A204.1 (cell line): ENCODE measurements at regions not wholly inside any gene's neighbourhood (a gene's known extent, or its start where the extent isn't known, plus 50 kb on each side); places are given as distances from the start of the nearest gene placed in this dataset.
"Not testable (repeated sequence)": the region's sequence is repeated elsewhere in the genome, so short reads cannot be mapped to it uniquely, and the experiment has no call there.

Experiments
- FAIRE-seq: peaks from 2 replicates; lab custom pipeline; 2012; peaks lifted over from hg19 to GRCh38; lab: Jason Lieb, UNC

DNA sequence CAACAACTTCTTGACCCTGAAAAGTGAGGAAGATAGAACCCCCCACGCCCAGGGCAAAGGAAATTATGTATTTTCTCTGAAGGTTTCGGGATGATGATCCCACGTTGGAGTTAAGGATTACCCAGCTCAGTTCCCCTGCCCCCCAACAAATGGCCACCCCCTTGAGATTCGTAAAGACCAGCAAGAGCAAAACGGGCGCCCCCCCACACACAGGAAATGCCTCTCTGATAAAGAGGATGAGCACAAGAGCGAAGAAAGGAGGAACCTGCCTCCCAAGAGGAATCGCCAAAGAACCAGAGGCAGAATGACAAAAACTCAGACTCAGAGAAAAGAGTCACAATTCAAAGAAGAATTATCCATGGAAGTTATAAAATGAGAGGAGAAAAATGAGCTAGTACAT, 576.9 kb downstream of the MATN1 start:
- no peak for FAIRE-seq

GRCh38 chr1:30145723-30146303, 577.6 kb downstream of the MATN1 start:
- no peak for FAIRE-seq

GRCh38 chr1:30144831-30145230, 578.6 kb downstream of the MATN1 start:
- FAIRE-seq: no peak

- FAIRE-seq: no peak
These were observed 579.9 kb downstream of the MATN1 start for GRCh38 chr1:30143517-30143916.

GRCh38 chr1:30140566-30140965, 582.8 kb downstream of the MATN1 start:
- no peak for FAIRE-seq

DNA sequence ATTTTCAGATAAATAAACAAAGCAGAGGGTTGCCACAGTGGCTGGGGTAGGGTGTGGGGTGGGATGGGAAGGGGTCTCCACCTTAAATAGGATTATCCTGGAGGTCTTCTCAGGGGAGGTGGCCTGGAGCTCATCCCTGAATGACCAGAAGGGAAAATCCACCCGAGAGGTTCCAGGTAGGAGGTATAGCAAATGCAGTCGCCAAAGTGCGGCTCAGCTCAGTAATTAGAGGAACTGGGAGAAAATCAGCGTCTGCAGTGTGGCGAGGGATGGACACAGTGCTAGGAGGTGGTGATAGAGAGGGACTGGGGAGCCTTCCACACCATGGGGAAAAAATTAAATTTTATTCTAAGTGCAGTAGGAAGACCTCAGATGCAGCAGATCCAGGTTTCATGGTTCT, 584.5 kb downstream of the MATN1 start:
- FAIRE-seq: no peak

DNA sequence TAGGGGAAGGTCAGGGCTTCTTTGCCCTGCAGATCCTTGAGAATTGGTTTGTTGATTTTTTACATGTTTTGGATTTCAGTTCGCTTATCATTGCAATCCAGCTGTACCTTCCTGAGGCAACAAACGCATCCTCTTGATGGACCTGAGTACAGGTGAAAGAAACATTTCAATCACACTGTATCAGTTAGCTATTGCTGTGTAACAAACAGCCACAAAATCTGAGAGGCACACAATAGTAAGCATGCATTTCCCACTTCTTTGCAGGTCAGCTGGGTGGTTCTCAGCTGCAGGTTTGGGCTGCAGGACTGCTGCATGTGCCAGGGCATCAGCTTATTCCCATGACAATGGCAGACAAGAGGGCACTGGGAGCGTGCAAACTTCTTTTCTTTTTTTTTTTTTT, 586.4 kb downstream of the MATN1 start:
- no peak for FAIRE-seq

- no peak for FAIRE-seq
These were observed 587.7 kb downstream of the MATN1 start for GRCh38 chr1:30135698-30136097.

DNA sequence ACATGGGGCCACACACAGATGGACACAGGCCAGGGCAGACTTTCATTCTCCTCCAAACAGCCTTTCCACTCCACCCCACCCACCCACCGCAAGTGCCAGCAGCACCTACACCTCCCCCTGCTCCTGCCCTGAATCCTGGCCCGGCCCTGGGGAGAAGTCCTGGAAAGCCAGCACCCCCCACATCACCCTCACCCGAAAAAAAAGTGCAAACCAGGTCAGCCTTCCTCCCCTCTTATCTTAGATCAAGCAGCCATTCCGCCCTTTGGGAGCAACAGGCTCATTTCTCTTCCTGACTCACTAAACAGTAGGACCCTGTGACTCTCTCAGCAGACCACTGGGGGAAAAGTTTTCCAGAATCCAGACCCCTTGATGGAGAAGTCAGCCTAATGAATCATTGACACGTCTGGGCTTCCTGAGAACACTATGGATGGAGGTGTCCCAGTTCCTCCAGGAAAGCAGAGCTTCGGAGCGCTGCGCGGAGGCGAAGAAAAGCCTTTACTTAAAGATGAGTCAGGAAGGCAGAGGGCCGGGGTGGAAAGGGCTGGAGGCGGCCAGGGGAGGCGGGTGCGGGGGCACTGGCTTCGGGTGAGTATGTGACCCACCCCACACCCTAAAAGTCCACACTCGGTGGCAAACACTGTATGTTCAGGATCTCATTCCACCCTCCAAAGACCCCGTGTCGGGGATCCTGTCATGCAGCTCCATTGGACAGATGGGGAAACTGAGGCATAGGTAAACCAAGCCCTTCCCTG, 588.7 kb downstream of the MATN1 start:
- no peak for FAIRE-seq

- no peak for FAIRE-seq
These were observed 589.9 kb downstream of the MATN1 start for GRCh38 chr1:30133414-30134055.

DNA sequence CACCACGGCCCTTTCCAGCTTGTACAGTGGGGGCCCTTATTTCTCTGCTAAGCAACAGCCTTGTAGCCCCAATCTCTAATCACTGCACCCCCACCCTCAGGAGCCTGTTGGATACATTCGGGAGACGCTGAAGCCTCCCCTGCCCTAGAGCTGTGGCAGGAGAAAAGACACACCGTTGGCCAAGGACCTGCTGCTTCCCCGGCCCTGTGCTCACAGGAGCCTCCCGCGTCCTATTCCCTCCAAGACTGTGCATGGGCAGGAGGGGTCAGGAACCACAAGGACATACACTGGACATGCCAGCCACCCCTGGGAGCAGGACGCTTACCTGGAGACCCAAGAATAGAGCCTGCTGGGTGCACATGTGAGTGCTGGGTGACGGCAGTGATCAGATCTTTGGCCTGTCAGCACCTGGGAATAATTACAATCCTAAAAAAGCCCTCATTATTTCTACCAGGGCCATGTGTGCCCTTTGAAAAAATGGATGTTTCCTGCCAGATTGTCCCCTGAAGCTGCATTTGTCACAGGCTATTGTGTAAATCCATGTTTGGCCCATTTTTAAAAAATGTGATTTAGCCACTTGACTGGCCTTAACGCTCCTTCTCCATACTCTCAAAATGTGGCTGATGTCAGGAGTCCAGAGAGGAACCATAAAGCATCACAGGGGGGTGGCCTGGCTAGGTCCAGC, 590.6 kb downstream of the MATN1 start:
- no peak for FAIRE-seq

- not testable (repeated sequence) for FAIRE-seq
These were observed 592.8 kb downstream of the MATN1 start for GRCh38 chr1:30130566-30130965.

- FAIRE-seq: no peak
These were observed 593.3 kb downstream of the MATN1 start for GRCh38 chr1:30130099-30130498.

GRCh38 chr1:30129421-30130055, 593.8 kb downstream of the MATN1 start:
- FAIRE-seq: no peak

GRCh38 chr1:30129001-30129408, 594.4 kb downstream of the MATN1 start:
- no peak for FAIRE-seq

DNA sequence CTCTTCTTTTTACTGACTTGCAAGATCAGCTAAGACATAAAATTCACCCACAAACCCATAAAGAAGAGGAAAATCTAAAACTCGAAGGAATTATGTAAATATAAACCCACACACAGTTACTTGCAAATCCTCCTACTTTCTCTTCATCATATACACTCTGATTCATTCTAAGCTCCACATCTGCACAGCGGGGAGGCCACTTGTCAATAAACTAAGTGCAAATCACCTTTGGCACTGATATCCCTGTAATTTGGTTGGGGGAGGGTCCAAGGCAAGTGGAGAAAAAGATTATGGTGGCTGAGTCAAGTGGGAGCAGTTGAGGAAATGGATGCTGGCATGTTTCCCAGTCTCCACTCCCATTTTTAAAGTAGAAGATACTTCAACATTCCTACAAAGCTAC, 596.5 kb downstream of the MATN1 start:
- FAIRE-seq: no peak

- no peak for FAIRE-seq
These were observed 597.6 kb downstream of the MATN1 start for GRCh38 chr1:30125821-30126170.

DNA sequence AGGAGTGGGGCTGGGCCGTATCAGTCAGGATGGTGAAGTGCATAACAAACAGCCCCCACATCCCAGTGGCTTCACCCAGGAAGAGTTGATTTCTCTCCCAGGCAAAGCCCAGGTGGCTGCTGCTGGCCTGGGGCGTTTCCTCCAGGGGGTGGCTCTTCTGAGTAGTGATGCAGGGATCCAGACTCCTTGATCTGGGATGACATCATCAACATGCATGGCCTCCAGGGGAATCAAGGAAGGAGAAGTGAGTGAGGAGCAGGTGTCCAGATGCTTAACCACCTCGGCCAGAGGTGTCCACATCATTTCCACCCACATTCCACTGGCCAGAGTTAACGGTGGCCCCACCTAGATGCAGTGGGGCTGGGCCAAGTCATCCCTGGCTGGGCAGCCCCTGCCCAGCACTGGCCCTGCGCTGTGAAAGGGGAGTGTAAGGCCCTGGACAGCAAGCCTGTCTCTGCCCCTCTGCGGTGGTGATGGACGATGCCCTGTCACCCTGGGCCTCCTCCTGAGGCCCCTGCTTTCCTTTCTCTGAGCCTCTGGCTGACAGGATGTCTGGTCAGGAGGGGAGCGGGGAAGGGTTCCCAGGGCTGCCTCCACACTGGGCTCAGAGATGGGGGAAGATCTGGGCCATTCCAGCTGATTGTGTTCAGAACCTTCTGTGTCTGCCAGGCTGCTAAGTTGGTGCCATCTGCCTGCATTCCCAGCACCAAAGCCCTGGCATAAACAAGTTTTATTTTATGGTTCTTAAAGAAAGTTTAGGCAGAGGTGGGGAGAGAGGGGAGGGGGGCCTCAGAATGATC, 598.2 kb downstream of the MATN1 start:
- no peak for FAIRE-seq

DNA sequence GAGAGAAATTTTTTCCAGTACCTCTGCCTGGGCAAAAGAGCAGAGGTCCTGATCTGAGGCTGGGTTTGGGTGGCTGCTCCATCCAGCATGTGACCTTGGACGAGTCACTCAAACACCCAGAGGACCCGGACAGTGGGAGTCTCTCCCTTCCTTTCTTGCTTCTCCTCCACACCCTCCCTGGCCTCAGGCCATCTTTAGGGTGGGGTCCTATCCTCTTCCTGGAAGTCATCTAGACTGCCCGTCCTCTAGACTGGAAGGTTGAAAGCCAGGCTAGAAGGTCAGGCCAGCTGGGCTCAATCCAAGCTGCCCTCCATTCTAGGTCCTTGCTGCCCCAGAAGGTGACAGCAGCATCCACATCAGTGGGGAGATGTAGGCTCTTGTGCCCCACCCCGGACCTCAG, 599.5 kb downstream of the MATN1 start:
- no peak for FAIRE-seq

DNA sequence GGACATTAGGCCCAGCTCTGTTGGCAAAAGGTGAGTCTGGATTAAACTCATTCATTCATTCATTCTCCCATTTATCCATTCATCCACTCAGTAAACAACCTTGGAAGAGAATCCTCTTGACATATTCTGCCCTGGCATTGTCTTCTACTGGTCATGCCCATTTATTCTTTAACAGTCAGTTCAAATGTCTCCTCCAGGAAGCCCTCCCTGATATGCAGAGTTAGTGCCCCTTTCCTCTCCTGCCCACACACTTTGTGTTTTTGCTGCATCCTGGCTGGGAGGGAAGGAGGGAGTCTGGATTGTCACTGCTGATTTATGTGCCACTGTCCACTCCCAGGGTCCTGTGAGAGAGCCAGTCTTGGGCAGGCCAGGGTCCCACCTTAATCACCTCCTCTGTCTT, 600.3 kb downstream of the MATN1 start:
- FAIRE-seq: no peak

DNA sequence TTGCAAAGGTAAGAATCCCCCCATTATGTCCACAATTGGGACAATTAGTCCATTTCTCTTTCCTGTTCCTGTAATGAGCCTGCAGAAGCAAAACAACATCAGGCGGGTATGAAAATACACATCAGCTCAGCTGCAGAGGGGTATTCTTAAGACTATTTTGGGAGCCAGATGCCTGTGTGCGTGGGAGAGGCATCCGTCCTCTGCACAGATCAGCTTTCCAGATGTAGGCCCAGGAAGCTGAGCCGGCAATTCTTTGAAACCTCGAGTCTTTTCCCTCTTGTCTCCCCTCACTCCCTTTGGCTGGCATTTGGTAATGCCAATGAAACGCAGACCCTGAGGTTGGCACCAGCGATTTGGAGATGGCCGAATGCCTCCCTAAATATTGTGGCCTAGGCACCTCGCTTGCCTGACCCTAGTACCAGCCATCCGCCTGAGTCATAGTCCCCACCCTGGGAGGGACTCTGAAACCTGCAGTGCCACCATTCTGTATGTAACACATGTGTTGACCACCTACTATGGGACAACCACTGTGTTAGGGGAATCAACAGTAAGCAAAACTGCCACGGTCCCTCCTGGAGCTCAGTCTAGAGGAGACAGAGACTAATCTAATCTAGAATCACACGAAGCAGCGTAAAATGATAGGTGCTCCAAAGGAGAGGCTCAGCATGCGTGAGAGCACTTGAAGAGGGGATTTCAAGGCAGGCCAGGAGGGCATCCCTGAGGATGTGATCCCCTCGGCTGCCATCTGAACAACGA, 603.0 kb downstream of the MATN1 start:
- no peak for FAIRE-seq
